Upper lobe of left lung (tissue), 6 donors: ENCODE measurements at regions not wholly inside any gene's neighbourhood (a gene's known extent, or its start where the extent isn't known, plus 50 kb on each side); places are given as distances from the start of the nearest gene placed in this dataset.

Experiments used
- ATAC-seq, 2 donors: fragments of 200-7000 bp; cut with Tn5 transposase; one replicate each; pipeline ENCODE4 v1.9.1; 2022; ENCODE audit warnings: mild to moderate bottlenecking in 2 of 2, moderate library complexity in 2 of 2; ENCODE audit not compliant: low FRiP score in 2 of 2
- DNase-seq, 2 donors: peaks; one replicate each; pipeline ENCODE4 v3.0.0-alpha.2; 2019 to 2020
- H3K27ac ChIP-seq, 4 donors: fragments of 200-600 bp; sonication (generic); one replicate each; pipeline ENCODE4 v1.5.1; 2016 to 2019
- H3K27me3 ChIP-seq, 4 donors: fragments of 200-600 bp; sonication (generic); one replicate each; pipeline ENCODE4 v1.5.1; 2017 to 2019
- H3K36me3 ChIP-seq, 4 donors: fragments of 200-600 bp; sonication (generic); one replicate each; pipeline ENCODE4 v1.5.1; 2016 to 2019
- H3K4me1 ChIP-seq, 4 donors: fragments of 200-600 bp; sonication (generic); one replicate each; pipeline ENCODE4 v1.5.1; 2018 to 2019
- H3K4me3 ChIP-seq, 4 donors: fragments of 200-600 bp; sonication (generic); one replicate each; pipeline ENCODE4 v1.5.1; 2017 to 2019; ENCODE audit warnings: mild to moderate bottlenecking in 2 of 4, moderate library complexity in 1 of 4
- H3K9me3 ChIP-seq, 4 donors: fragments of 200-600 bp; sonication (generic); one replicate each; pipeline ENCODE4 v1.5.1; 2018 to 2019
- EP300 ChIP-seq, 4 donors: sonication (generic); formaldehyde crosslinking; IDR thresholded peaks; one replicate each; pipeline ENCODE4 v1.5.1; 2017; ENCODE audit warnings: antibody characterized with exemption in 4 of 4, control low read depth in 2 of 4
- POLR2A ChIP-seq, 4 donors: fragments of 450-650 bp; IDR thresholded peaks; one replicate each; pipeline ENCODE4 v1.5.1; 2016 to 2017; ENCODE audit warnings: antibody characterized with exemption in 4 of 4, mild to moderate bottlenecking in 2 of 4
- POLR2AphosphoS5 ChIP-seq, 2 donors: sonication (generic); formaldehyde crosslinking; IDR thresholded peaks; one replicate each; pipeline ENCODE4 v1.5.1; 2017; ENCODE audit warnings: antibody characterized with exemption in 2 of 2
- WGBS, 2 donors: methylation state at CpG; one replicate each; pipeline ENCODE4 v1.1.5; 2017 to 2018; 5-methylcytosine and 5-hydroxymethylcytosine counted together
- TF ChIP-seq, protein P1 (sequence below), 6 experiments: fragments of 450-650 bp in 4 of 6; fragments of 200-600 bp in 2 of 6; sonication (generic) in 2 of 6; IDR thresholded peaks; one replicate each; pipeline ENCODE4 v1.5.1; 2016 to 2019; ENCODE audit warnings: antibody characterized with exemption in 6 of 6
- donor health status: DM: no; HTN: no; CAD: no; lungs with moderate emphysema.
- donor health status: DM: no; HTN: yes; CAD: no; lungs with severe emphysema.

DNA sequence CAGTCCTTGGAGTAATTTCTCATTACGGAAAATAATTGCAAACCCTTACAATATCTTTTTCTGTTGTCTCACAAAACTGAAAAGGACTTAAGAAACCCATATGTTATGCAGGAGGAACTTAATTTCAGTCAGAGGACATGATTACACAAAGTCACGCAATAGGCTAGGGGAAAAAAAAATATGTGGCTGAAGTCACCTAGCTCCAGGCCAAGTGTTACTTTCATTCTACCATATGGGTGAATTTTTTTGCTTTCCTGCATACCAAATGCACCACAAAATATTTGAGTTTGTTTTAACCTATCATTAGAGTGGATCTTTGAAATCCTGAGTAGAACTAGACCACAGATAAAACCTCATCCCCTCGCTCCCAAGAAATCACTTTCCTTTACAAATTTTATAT, 523.5 kb downstream of the CAAP1 start:
- Histone ChIP-seq H3K36me3 (no peaks in the 10 kb centered on the region), H3K9me3 (no peaks in the 10 kb centered on the region), H3K4me3 (no peak overlapping the region), H3K4me1 (no peaks in the 10 kb centered on the region), H3K27me3 (no peaks in the 10 kb centered on the region), H3K27ac (no peak overlapping the region)
- 90 to 96% methylated on average over 3 of the region's 3 CpGs for WGBS, 2 donors
- no peak for TF ChIP-seq EP300 (IDR thresholded peaks at IDR 0.05)
- TF ChIP-seq, protein P1, sequence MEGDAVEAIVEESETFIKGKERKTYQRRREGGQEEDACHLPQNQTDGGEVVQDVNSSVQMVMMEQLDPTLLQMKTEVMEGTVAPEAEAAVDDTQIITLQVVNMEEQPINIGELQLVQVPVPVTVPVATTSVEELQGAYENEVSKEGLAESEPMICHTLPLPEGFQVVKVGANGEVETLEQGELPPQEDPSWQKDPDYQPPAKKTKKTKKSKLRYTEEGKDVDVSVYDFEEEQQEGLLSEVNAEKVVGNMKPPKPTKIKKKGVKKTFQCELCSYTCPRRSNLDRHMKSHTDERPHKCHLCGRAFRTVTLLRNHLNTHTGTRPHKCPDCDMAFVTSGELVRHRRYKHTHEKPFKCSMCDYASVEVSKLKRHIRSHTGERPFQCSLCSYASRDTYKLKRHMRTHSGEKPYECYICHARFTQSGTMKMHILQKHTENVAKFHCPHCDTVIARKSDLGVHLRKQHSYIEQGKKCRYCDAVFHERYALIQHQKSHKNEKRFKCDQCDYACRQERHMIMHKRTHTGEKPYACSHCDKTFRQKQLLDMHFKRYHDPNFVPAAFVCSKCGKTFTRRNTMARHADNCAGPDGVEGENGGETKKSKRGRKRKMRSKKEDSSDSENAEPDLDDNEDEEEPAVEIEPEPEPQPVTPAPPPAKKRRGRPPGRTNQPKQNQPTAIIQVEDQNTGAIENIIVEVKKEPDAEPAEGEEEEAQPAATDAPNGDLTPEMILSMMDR (IDR thresholded peaks at IDR 0.05): no peak
- TF ChIP-seq POLR2AphosphoS5 (IDR thresholded peaks at IDR 0.05): no peak
- TF ChIP-seq POLR2A (IDR thresholded peaks at IDR 0.05): no peak
- ATAC-seq (no peak), DNase-seq (no peak)

DNA sequence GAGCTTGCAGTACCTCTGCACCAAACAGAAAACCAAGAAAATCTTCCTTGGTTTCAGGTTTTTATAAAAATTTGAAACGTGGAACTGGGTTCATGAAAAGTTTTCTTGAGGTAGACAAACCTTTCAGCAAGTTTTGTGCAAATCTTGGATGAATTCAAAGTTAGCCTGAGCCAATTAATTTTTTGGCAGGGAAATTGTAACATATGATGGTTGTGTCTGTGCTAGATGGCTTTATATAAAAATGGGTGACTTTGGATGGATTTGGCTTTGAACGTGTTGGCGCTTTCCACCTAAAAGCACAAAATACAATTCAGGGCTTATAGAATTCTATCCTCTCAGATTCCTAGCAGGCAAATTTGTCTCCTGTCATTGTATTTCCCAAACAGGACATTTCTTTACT, 524.4 kb downstream of the CAAP1 start:
- no peaks in the 10 kb centered on the region for H3K36me3 ChIP-seq

DNA sequence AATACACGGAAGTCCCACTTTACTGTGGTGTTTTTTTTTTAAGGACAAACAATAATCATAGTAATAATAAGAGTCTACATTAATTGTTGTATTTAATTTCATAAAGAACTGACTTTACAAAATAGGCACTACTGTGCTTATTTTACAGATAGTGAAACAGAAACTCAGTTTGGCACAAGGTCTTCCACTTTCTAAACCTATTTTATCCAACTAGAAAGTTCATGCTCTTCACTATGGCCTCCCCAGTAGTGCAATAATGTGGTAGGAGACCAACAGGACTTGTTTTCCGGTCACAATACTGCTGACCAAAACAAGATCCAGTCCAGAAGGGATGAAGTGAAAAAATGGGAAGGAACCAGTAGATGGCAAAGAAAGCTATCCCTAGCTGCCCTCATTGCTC, 531.6 kb downstream of the CAAP1 start:
- DNase-seq (no peak), ATAC-seq (no peak)
- TF ChIP-seq POLR2A (IDR thresholded peaks at IDR 0.05) (no peak), POLR2AphosphoS5 (IDR thresholded peaks at IDR 0.05) (no peak), EP300 (IDR thresholded peaks at IDR 0.05) (no peak)
- TF ChIP-seq, protein P1 (IDR thresholded peaks at IDR 0.05): no peak
- no peaks in the 10 kb centered on the region for H3K9me3 ChIP-seq
- H3K4me1 ChIP-seq: no peaks in the 10 kb centered on the region
- H3K27me3 ChIP-seq: no peaks in the 10 kb centered on the region
- H3K27ac ChIP-seq: no peak overlapping the region
- 87 to 89% methylated on average over 2 of the region's 2 CpGs for WGBS, 2 donors
- no peaks in the 10 kb centered on the region for H3K36me3 ChIP-seq
- H3K4me3 ChIP-seq: no peak overlapping the region

More for the DNA sequence above, 524.4 kb downstream of the CAAP1 start:
- Histone ChIP-seq H3K27me3 (no peaks in the 10 kb centered on the region), H3K4me3 (no peak overlapping the region), H3K9me3 (no peaks in the 10 kb centered on the region), H3K4me1 (no peaks in the 10 kb centered on the region), H3K27ac (no peak overlapping the region)
- DNase-seq (no peak), ATAC-seq (no peak)
- 75 to 82% methylated on average over 3 of the region's 3 CpGs for WGBS, 2 donors
- no peak for TF ChIP-seq POLR2A (IDR thresholded peaks at IDR 0.05)
- TF ChIP-seq, protein P1 (IDR thresholded peaks at IDR 0.05): no peak
- no peak for TF ChIP-seq POLR2AphosphoS5 (IDR thresholded peaks at IDR 0.05)
- no peak for TF ChIP-seq EP300 (IDR thresholded peaks at IDR 0.05)

DNA sequence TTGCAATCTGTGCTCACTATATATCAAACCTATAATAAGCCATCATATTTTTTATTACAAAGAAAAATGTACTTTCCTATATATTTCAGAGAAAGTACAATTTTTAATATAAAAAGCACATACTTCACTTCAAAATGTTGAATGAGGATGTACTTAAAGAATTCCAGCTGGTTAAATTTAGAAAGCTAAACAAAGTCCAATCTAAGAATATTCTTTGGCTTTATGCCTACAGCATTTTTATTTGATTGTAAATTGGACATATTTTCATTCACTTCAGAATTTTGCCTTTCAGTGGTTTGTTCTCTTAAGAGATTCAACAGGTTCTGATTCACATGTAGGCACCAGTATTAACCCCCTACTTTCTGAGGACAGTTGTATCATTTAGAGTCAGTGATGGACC, 533.8 kb downstream of the CAAP1 start:
- no peaks in the 10 kb centered on the region for H3K9me3 ChIP-seq
- H3K27me3 ChIP-seq: no peaks in the 10 kb centered on the region
- no peaks in the 10 kb centered on the region for H3K4me1 ChIP-seq
- H3K4me3 ChIP-seq: no peak overlapping the region
- no peak for TF ChIP-seq POLR2AphosphoS5 (IDR thresholded peaks at IDR 0.05)
- no peak for TF ChIP-seq POLR2A (IDR thresholded peaks at IDR 0.05)
- ATAC-seq (no peak), DNase-seq (no peak)
- no peaks in the 10 kb centered on the region for H3K36me3 ChIP-seq
- H3K27ac ChIP-seq: no peak overlapping the region

DNA sequence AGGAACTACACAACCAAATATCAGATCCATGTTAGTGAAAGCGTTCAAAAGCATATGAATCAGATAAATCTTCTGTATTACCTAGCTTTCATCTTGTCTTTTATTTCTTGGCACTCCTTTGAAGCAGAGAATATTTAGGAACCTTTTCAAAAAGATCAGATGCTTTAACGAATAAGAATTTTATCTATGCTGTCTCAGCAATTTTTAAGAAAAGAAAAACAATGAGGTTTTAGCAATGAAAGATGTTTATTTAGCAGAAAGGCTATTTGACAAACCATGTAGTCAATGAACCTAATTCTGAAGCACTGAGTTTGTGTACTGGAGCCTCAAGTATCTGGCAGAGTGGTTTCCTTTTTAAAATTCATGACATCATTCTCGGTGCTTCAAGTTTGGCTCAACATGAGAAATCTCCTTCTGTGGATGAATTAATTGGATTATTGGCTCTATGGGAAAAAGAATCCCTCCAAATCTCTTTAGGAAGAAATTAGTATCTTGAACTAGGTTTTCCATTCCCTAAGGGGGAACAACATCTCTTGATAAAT, 534.7 kb downstream of the CAAP1 start:
- H3K36me3 ChIP-seq: no peaks in the 10 kb centered on the region
- H3K4me1 ChIP-seq: no peaks in the 10 kb centered on the region
- H3K9me3 ChIP-seq: no peaks in the 10 kb centered on the region
- H3K27ac ChIP-seq: no peak overlapping the region
- ATAC-seq (no peak), DNase-seq (no peak)
- WGBS, 2 donors: 42 to 51% methylated on average over 3 of the region's 3 CpGs
- no peak overlapping the region for H3K4me3 ChIP-seq
- no peaks in the 10 kb centered on the region for H3K27me3 ChIP-seq
- no peak for TF ChIP-seq POLR2A (IDR thresholded peaks at IDR 0.05)
- TF ChIP-seq POLR2AphosphoS5 (IDR thresholded peaks at IDR 0.05): no peak
- no peak for TF ChIP-seq EP300 (IDR thresholded peaks at IDR 0.05)
- TF ChIP-seq, protein P1 (IDR thresholded peaks at IDR 0.05): no peak
